SW480 (cell line): ENCODE measurements at regions not wholly inside any gene's neighbourhood (a gene's known extent, or its start where the extent isn't known, plus 50 kb on each side); places are given as distances from the start of the nearest gene placed in this dataset.
A peak's percentile ranks its signal among the peaks of the same experiment; 100 is the strongest.

Experiments used
- DNase-seq: peaks from one replicate; pipeline ENCODE4 v3.0.0-alpha.2; 2016; ENCODE audit warnings: low spot score

GRCh38 chr9:36764364-36765076 lies 191.8 kb downstream of the MELK start:
- DNase-seq = peak; percentile 44

- DNase-seq = no peak
Measured at GRCh38 chr9:36765077-36765390, 192.3 kb downstream of the MELK start.

GRCh38 chr9:36765468-36766341 lies 193.0 kb downstream of the MELK start:
- peak; percentile 97 for DNase-seq

- no peak for DNase-seq
Measured at GRCh38 chr9:36768677-36769076, 196.0 kb downstream of the MELK start.

GRCh38 chr9:36770025-36770424 lies 197.3 kb downstream of the MELK start:
- no peak for DNase-seq

GRCh38 chr9:36772449-36773403 lies 200.0 kb downstream of the MELK start:
- peak; percentile 36 for DNase-seq

- DNase-seq = no peak
Measured at GRCh38 chr9:36778682-36779081, 206.0 kb downstream of the MELK start.

- no peak for DNase-seq
Measured at GRCh38 chr9:36779582-36779981, 206.9 kb downstream of the MELK start.

- DNase-seq = no peak
Measured at GRCh38 chr9:36780186-36780585, 207.5 kb downstream of the MELK start.

GRCh38 chr9:36781533-36781932 lies 208.8 kb downstream of the MELK start:
- DNase-seq = peak; percentile 41
